CD14-positive monocyte (primary cell): ENCODE measurements at regions not wholly inside any gene's neighbourhood (a gene's known extent, or its start where the extent isn't known, plus 50 kb on each side); places are given as distances from the start of the nearest gene placed in this dataset.

Experiments
- DNase-seq, 3 donors: peaks; one replicate each; pipeline ENCODE4 v3.0.0-alpha.2; 2011 to 2022
- H2AFZ ChIP-seq: 2 replicates; pipeline ENCODE4 v1.6.0; 2012; ENCODE audit warnings: mild to moderate bottlenecking, low read depth, low read length, inconsistent platforms; ENCODE audit not compliant: insufficient read depth, poor library complexity, severe bottlenecking
- H3K27ac ChIP-seq, 2 donors: 1 replicate in 1 of 2; 2 replicates in 1 of 2; pipeline ENCODE4 v1.5.1; 2012 to 2013; ENCODE audit warnings: low read length in 2 of 2, control low read depth in 1 of 2, inconsistent platforms in 1 of 2, low read depth in 1 of 2, mild to moderate bottlenecking in 1 of 2
- H3K27me3 ChIP-seq, 2 donors: one replicate each; pipeline versions ENCODE4 v1.6.0 to v1.6.1; 2011 to 2013; ENCODE audit warnings: low read length in 2 of 2; ENCODE audit not compliant: control insufficient read depth in 2 of 2, insufficient read depth in 2 of 2
- H3K36me3 ChIP-seq, 2 donors: replicated peaks in 1 of 2; 1 replicate in 1 of 2; 2 replicates in 1 of 2; pipeline versions ENCODE4 v1.5.1 to v1.6.1; 2012 to 2013; ENCODE audit warnings: low read length in 2 of 2, control low read depth in 1 of 2, inconsistent platforms in 1 of 2, mild to moderate bottlenecking in 1 of 2; ENCODE audit not compliant: insufficient read depth in 2 of 2, control insufficient read depth in 1 of 2
- H3K4me1 ChIP-seq, 2 donors: 1 replicate in 1 of 2; 2 replicates in 1 of 2; pipeline versions ENCODE4 v1.5.1 to v1.6.1; 2012 to 2013; ENCODE audit warnings: low read length in 2 of 2, control low read depth in 1 of 2, inconsistent platforms in 1 of 2, mild to moderate bottlenecking in 1 of 2, moderate library complexity in 1 of 2; ENCODE audit not compliant: insufficient read depth in 2 of 2, control insufficient read depth in 1 of 2
- H3K4me2 ChIP-seq: replicated peaks from 2 replicates; pipeline ENCODE3; 2012; ENCODE audit warnings: low read length, moderate library complexity, mild to moderate bottlenecking; ENCODE audit not compliant: poor library complexity, severe bottlenecking; ENCODE audit errors: extremely low read depth
- H3K4me3 ChIP-seq, 3 experiments: fragments of 200-600 bp in 1 of 3; sonication (generic) in 1 of 3; replicated peaks in 1 of 3; 1 replicate in 2 of 3; 2 replicates in 1 of 3; pipeline ENCODE4 v1.5.1; 2011 to 2013; ENCODE audit warnings: low read length in 3 of 3, mild to moderate bottlenecking in 3 of 3, control low read depth in 2 of 3, low read depth in 2 of 3, inconsistent platforms in 1 of 3, moderate library complexity in 1 of 3
- H3K79me2 ChIP-seq: 2 replicates; pipeline ENCODE4 v1.6.0; 2012; ENCODE audit warnings: mild to moderate bottlenecking, control low read depth, inconsistent platforms, low read length, moderate library complexity; ENCODE audit not compliant: insufficient read depth
- H3K9ac ChIP-seq: 2 replicates; pipeline ENCODE4 v1.6.0; 2017; ENCODE audit warnings: low read length, mild to moderate bottlenecking; ENCODE audit not compliant: insufficient read depth, poor library complexity, severe bottlenecking
- H3K9me3 ChIP-seq, 2 donors: replicated peaks in 1 of 2; 1 replicate in 1 of 2; 2 replicates in 1 of 2; pipeline versions ENCODE4 v1.5.1 to v1.6.1; 2012 to 2013; ENCODE audit warnings: low read length in 2 of 2, control low read depth in 1 of 2; ENCODE audit not compliant: control insufficient read depth in 1 of 2, insufficient read depth in 1 of 2
- H4K20me1 ChIP-seq: 2 replicates; pipeline ENCODE4 v1.6.0; 2012; ENCODE audit warnings: mild to moderate bottlenecking, low read length, control low read depth, moderate library complexity; ENCODE audit not compliant: insufficient read depth
- H3K27ac Mint-ChIP-seq, 7 donors: one replicate each; pipeline ENCODE4 v1.8.0; 2020; ENCODE audit warnings: mild to moderate bottlenecking in 7 of 7, mixed read lengths in 7 of 7, moderate library complexity in 6 of 7, inconsistent platforms in 2 of 7
- H3K27me3 Mint-ChIP-seq, 3 donors: one replicate each; pipeline ENCODE4 v1.8.0; 2021 to 2022; ENCODE audit warnings: low read depth in 3 of 3, mild to moderate bottlenecking in 3 of 3, mixed read lengths in 3 of 3, moderate library complexity in 3 of 3, inconsistent platforms in 1 of 3
- H3K36me3 Mint-ChIP-seq, 2 donors: one replicate each; pipeline ENCODE4 v1.8.0; 2020; ENCODE audit warnings: mixed read lengths in 2 of 2, inconsistent platforms in 1 of 2, mild to moderate bottlenecking in 1 of 2
- H3K4me1 Mint-ChIP-seq: one replicate; pipeline ENCODE4 v1.8.0; 2020; ENCODE audit warnings: mild to moderate bottlenecking, mixed read lengths
- H3K4me3 Mint-ChIP-seq, 2 donors: one replicate each; pipeline ENCODE4 v1.8.0; 2020; ENCODE audit warnings: mild to moderate bottlenecking in 2 of 2, mixed read lengths in 2 of 2, moderate library complexity in 1 of 2
- H3K9me3 Mint-ChIP-seq, 7 donors: one replicate each; pipeline ENCODE4 v1.8.0; 2020 to 2022; ENCODE audit warnings: mixed read lengths in 7 of 7, mild to moderate bottlenecking in 6 of 7, moderate library complexity in 6 of 7, inconsistent platforms in 2 of 7
- CTCF ChIP-seq: fragments of 200-600 bp; IDR thresholded peaks from one replicate; pipeline ENCODE4 v1.8.0; 2022; ENCODE audit warnings: antibody characterized with exemption, mild to moderate bottlenecking
- WGBS: methylation state at CpG from one replicate; pipeline ENCODE4 v1.1.5; 2013; ENCODE audit warnings: missing lambda C conversion rate; ENCODE audit not compliant: insufficient coverage; 5-methylcytosine and 5-hydroxymethylcytosine counted together
- intact Hi-C, 2 donors: fragments of 100-400 bp; cut with micrococcal nuclease; formaldehyde crosslinking; loops; one replicate each; pipeline versions ENCODE4 v1.15.0 to v1.15.1; 2023

- Histone ChIP-seq H3K27ac (no peak overlapping the region), H3K4me2 (no peak overlapping the region), H3K4me3 (no peak overlapping the region), H3K27me3 (no peaks in the 10 kb centered on the region), H2AFZ (no peak overlapping the region), H3K9ac (no peak overlapping the region), H4K20me1 (no peaks in the 10 kb centered on the region), H3K79me2 (no peaks in the 10 kb centered on the region), H3K4me1 (no peaks in the 10 kb centered on the region), H3K9me3 (no peaks in the 10 kb centered on the region), H3K36me3 (no peaks in the 10 kb centered on the region)
- no peak overlapping the region for H3K27ac Mint-ChIP-seq
- H3K9me3 Mint-ChIP-seq: peaks cover 0 to 2% (median 0%) of the 10 kb centered on the region in 7 donors
- no peak for TF ChIP-seq CTCF
- no peaks in the 10 kb centered on the region for H3K27me3 Mint-ChIP-seq
- no peaks in the 10 kb centered on the region for H3K4me1 Mint-ChIP-seq
- no peak overlapping the region for H3K4me3 Mint-ChIP-seq
- no peaks in the 10 kb centered on the region for H3K36me3 Mint-ChIP-seq
- no CpG with 5 or more reads among the region's 1 CpG for WGBS
- intact Hi-C loops: no loop called here
- no peak for DNase-seq
These were observed 442.2 kb upstream of the TRAM1L1 start for GRCh38 chr4:117527601-117528000.

GRCh38 chr4:117529401-117529800, 444.0 kb upstream of the TRAM1L1 start:
- H3K9me3 ChIP-seq: no peaks in the 10 kb centered on the region
- intact Hi-C loops: no loop called here
- WGBS: 90% methylated on average over 3 of the region's 3 CpGs
- no peak overlapping the region for H3K4me3 ChIP-seq
- Mint-ChIP-seq H3K4me1 (no peaks in the 10 kb centered on the region), H3K36me3 (no peaks in the 10 kb centered on the region), H3K27me3 (no peaks in the 10 kb centered on the region), H3K9me3 (peaks cover 0 to 3% (median 0%) of the 10 kb centered on the region in 7 donors), H3K27ac (no peak overlapping the region), H3K4me3 (no peak overlapping the region)
- H3K4me2 ChIP-seq: no peak overlapping the region
- no peak for TF ChIP-seq CTCF
- no peak overlapping the region for H3K9ac ChIP-seq
- no peak overlapping the region for H3K27ac ChIP-seq
- H3K36me3 ChIP-seq: no peaks in the 10 kb centered on the region
- no peaks in the 10 kb centered on the region for H3K27me3 ChIP-seq
- H3K4me1 ChIP-seq: no peaks in the 10 kb centered on the region
- no peak for DNase-seq
- no peaks in the 10 kb centered on the region for H3K79me2 ChIP-seq
- no peak overlapping the region for H2AFZ ChIP-seq
- no peaks in the 10 kb centered on the region for H4K20me1 ChIP-seq
